Mesothelial cell of epicardium (in vitro differentiated cells): ENCODE measurements at regions not wholly inside any gene's neighbourhood (a gene's known extent, or its start where the extent isn't known, plus 50 kb on each side); places are given as distances from the start of the nearest gene placed in this dataset.

ENCODE experiments used
- DNase-seq, 2 experiments: peaks; one replicate each; pipeline ENCODE4 v3.0.0; 2021; ENCODE audit warnings: low spot score in 2 of 2; ENCODE audit not compliant: unreplicated experiment in 2 of 2
- H3K27ac Mint-ChIP-seq: 2 replicates; pipeline ENCODE4 v1.8.0; 2021; ENCODE audit warnings: mixed read lengths
- H3K27me3 Mint-ChIP-seq: 2 replicates; pipeline ENCODE4 v1.8.0; 2021; ENCODE audit warnings: low read depth, mixed read lengths
- H3K36me3 Mint-ChIP-seq: 2 replicates; pipeline ENCODE4 v1.8.0; 2021; ENCODE audit warnings: mixed read lengths
- H3K4me1 Mint-ChIP-seq: 2 replicates; pipeline ENCODE4 v1.8.0; 2021; ENCODE audit warnings: mixed read lengths
- H3K4me3 Mint-ChIP-seq: 2 replicates; pipeline ENCODE4 v1.8.0; 2021; ENCODE audit warnings: mild to moderate bottlenecking, moderate library complexity, mixed read lengths
- H3K9me3 Mint-ChIP-seq: 2 replicates; pipeline ENCODE4 v1.8.0; 2021; ENCODE audit warnings: mixed read lengths
- CTCF ChIP-seq: fragments of 200-600 bp; sonication (generic); IDR thresholded peaks from one replicate; pipeline ENCODE4 v1.5.0; 2021; ENCODE audit warnings: antibody characterized with exemption; ENCODE audit not compliant: unreplicated experiment

- no peak for TF ChIP-seq CTCF
- no peak overlapping the region for H3K4me3 Mint-ChIP-seq
- H3K27ac Mint-ChIP-seq = no peak overlapping the region
- no peaks in the 10 kb centered on the region for H3K27me3 Mint-ChIP-seq
- no peak for DNase-seq
- H3K9me3 Mint-ChIP-seq = no peaks in the 10 kb centered on the region
- H3K36me3 Mint-ChIP-seq = no peaks in the 10 kb centered on the region
- peaks cover 5% of the 10 kb centered on the region for H3K4me1 Mint-ChIP-seq
These were observed 76.5 kb upstream of the OPRM1 start for GRCh38 chr6:153962555-153962954.

GRCh38 chr6:153960741-153961140 lies 78.3 kb upstream of the OPRM1 start:
- H3K4me3 Mint-ChIP-seq = no peak overlapping the region
- H3K27ac Mint-ChIP-seq = no peak overlapping the region
- H3K27me3 Mint-ChIP-seq = no peaks in the 10 kb centered on the region
- TF ChIP-seq CTCF = no peak
- DNase-seq = no peak
- peaks cover 5% of the 10 kb centered on the region for H3K4me1 Mint-ChIP-seq
- peaks cover 4% of the 10 kb centered on the region for H3K9me3 Mint-ChIP-seq
- H3K36me3 Mint-ChIP-seq = no peaks in the 10 kb centered on the region

GRCh38 chr6:153960281-153960680 lies 78.8 kb upstream of the OPRM1 start:
- H3K9me3 Mint-ChIP-seq = peaks cover 9% of the 10 kb centered on the region
- no peak for TF ChIP-seq CTCF
- peaks cover 5% of the 10 kb centered on the region for H3K4me1 Mint-ChIP-seq
- H3K4me3 Mint-ChIP-seq = no peak overlapping the region
- H3K27me3 Mint-ChIP-seq = no peaks in the 10 kb centered on the region
- no peak for DNase-seq
- H3K27ac Mint-ChIP-seq = no peak overlapping the region
- no peaks in the 10 kb centered on the region for H3K36me3 Mint-ChIP-seq

GRCh38 chr6:153959276-153959675 lies 79.8 kb upstream of the OPRM1 start:
- H3K4me3 Mint-ChIP-seq = no peak overlapping the region
- peaks cover 12% of the 10 kb centered on the region for H3K9me3 Mint-ChIP-seq
- no peak for DNase-seq
- H3K36me3 Mint-ChIP-seq = no peaks in the 10 kb centered on the region
- peaks cover 5% of the 10 kb centered on the region for H3K4me1 Mint-ChIP-seq
- no peak for TF ChIP-seq CTCF
- no peak overlapping the region for H3K27ac Mint-ChIP-seq
- no peaks in the 10 kb centered on the region for H3K27me3 Mint-ChIP-seq

GRCh38 chr6:153958860-153959259 lies 80.2 kb upstream of the OPRM1 start:
- Mint-ChIP-seq H3K4me3 (no peak overlapping the region), H3K27ac (no peak overlapping the region), H3K9me3 (peaks cover 12% of the 10 kb centered on the region), H3K4me1 (peaks cover 5% of the 10 kb centered on the region), H3K27me3 (no peaks in the 10 kb centered on the region), H3K36me3 (no peaks in the 10 kb centered on the region)
- TF ChIP-seq CTCF = no peak
- no peak for DNase-seq

- no peaks in the 10 kb centered on the region for H3K36me3 Mint-ChIP-seq
- H3K27me3 Mint-ChIP-seq = no peaks in the 10 kb centered on the region
- DNase-seq = no peak
- TF ChIP-seq CTCF = no peak
- H3K4me3 Mint-ChIP-seq = no peak overlapping the region
- peaks cover 5% of the 10 kb centered on the region for H3K4me1 Mint-ChIP-seq
- H3K27ac Mint-ChIP-seq = no peak overlapping the region
- H3K9me3 Mint-ChIP-seq = peaks cover 12% of the 10 kb centered on the region
These were observed 81.6 kb upstream of the OPRM1 start for GRCh38 chr6:153957394-153957793.
